Ishikawa (cell line): ENCODE measurements at regions not wholly inside any gene's neighbourhood (a gene's known extent, or its start where the extent isn't known, plus 50 kb on each side); places are given as distances from the start of the nearest gene placed in this dataset.

ENCODE experiments used
- CEBPB ChIP-seq: IDR thresholded peaks from 2 replicates; pipeline ENCODE4 v1.6.1; 2012
- CREB1 ChIP-seq: IDR thresholded peaks from 2 replicates; pipeline ENCODE4 v1.6.1; 2012; ENCODE audit warnings: low read depth
- FOXM1 ChIP-seq: IDR thresholded peaks from 2 replicates; pipeline ENCODE4 v1.6.1; 2012; ENCODE audit warnings: low read depth, borderline replicate concordance
- MAX ChIP-seq: IDR thresholded peaks from 2 replicates; pipeline ENCODE4 v1.6.1; 2012
- REST ChIP-seq: IDR thresholded peaks from 2 replicates; pipeline ENCODE4 v1.6.1; 2012; ENCODE audit warnings: low read depth, mild to moderate bottlenecking
- TCF12 ChIP-seq: IDR thresholded peaks from 2 replicates; pipeline ENCODE4 v1.6.1; 2012; ENCODE audit warnings: low read depth
- YY1 ChIP-seq: IDR thresholded peaks from 2 replicates; pipeline ENCODE4 v1.6.1; 2012; ENCODE audit warnings: low read depth

- TF ChIP-seq FOXM1 (no peak), YY1 (no peak), MAX (no peak), REST (no peak), CEBPB (no peak), CREB1 (no peak), TCF12 (no peak)
These were observed 322.7 kb upstream of the NBEA start for GRCh38 chr13:34619326-34619725.
